WI38 (cell line): ENCODE measurements at regions not wholly inside any gene's neighbourhood (a gene's known extent, or its start where the extent isn't known, plus 50 kb on each side); places are given as distances from the start of the nearest gene placed in this dataset.

Experiments used
- H3K4me3 ChIP-seq: 2 replicates; pipeline ENCODE4 v1.5.1; 2011; ENCODE audit warnings: low read depth, mild to moderate bottlenecking, control low read depth, low read length
- TF ChIP-seq, protein P1 (sequence below): IDR thresholded peaks from 2 replicates; pipeline ENCODE4 v1.5.1; 2012; ENCODE audit warnings: low read depth, mild to moderate bottlenecking, control low read depth, low read length

DNA sequence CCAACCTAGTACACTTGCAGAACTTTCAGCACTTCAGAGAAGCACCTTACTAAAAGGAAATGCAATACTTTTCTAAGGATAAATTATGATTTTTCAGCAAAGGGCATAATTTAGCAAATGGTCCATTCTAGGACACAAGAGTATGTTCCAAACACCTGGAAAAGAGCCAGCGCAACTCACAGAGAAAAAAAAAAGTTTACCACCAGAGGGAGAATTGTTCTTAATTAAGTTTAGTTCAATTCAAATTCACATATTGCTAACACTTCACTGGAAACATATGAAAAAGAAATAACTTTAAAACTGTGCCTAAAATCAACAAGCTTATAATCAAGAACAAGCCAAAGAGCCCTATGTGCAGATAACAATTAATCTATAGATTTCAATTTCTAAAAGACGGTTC is 338.1 kb downstream of the SEC16B start:
- TF ChIP-seq, protein P1, sequence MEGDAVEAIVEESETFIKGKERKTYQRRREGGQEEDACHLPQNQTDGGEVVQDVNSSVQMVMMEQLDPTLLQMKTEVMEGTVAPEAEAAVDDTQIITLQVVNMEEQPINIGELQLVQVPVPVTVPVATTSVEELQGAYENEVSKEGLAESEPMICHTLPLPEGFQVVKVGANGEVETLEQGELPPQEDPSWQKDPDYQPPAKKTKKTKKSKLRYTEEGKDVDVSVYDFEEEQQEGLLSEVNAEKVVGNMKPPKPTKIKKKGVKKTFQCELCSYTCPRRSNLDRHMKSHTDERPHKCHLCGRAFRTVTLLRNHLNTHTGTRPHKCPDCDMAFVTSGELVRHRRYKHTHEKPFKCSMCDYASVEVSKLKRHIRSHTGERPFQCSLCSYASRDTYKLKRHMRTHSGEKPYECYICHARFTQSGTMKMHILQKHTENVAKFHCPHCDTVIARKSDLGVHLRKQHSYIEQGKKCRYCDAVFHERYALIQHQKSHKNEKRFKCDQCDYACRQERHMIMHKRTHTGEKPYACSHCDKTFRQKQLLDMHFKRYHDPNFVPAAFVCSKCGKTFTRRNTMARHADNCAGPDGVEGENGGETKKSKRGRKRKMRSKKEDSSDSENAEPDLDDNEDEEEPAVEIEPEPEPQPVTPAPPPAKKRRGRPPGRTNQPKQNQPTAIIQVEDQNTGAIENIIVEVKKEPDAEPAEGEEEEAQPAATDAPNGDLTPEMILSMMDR = no peak
- H3K4me3 ChIP-seq = no peak overlapping the region

DNA sequence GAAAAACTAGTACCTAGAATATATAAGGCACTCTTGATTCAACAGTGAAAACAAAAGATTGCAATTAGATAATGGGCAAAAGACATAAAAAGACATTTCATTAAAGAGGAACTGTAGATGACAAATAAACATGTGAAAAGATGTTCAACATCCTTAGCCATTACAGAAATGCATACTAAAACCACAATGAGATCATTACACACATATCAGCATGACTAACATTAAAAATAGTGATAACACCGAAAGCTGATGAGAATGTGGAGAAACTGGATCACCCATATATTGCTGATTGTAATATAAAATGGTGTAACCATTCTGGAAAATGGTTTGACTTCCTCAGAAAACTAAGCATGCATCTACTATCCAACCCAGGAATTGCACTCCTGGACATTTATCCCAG is 340.3 kb downstream of the SEC16B start:
- no peak overlapping the region for H3K4me3 ChIP-seq
- TF ChIP-seq, protein P1 = no peak

DNA sequence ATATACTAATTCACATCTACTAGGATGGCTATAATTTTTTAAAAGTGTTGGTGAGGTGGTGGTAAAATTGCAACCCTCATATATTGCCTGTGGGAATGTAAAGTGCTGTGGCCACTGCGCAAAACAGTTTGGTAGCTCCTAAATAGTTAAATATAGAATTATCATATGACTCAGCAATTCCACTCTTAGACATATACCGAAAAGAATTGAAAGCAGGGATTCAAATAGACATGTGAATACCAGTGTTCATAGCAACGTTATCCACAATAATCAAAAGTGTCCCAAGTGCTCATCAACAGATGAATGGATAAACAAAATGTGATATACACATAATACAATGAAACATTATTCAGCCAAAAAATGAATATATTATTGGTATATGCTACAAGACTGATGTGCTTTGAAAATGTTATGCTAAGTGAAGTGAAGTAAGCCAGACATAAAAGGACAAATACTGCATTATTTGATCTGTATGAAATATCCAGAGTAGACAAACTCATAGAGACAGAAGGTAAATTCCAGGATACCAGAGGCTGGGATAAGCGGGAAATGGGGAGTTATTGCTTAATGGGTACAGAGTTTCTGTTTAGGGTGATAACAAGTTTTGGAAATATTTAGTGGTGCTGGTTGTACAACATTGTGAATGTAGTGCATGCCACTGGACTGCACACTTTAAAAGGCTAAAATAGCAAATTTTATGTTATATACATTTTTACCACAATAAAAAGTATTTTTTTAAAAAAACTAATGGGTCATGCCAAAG is 342.5 kb downstream of the SEC16B start:
- TF ChIP-seq, protein P1 = no peak
- H3K4me3 ChIP-seq = no peak overlapping the region

DNA sequence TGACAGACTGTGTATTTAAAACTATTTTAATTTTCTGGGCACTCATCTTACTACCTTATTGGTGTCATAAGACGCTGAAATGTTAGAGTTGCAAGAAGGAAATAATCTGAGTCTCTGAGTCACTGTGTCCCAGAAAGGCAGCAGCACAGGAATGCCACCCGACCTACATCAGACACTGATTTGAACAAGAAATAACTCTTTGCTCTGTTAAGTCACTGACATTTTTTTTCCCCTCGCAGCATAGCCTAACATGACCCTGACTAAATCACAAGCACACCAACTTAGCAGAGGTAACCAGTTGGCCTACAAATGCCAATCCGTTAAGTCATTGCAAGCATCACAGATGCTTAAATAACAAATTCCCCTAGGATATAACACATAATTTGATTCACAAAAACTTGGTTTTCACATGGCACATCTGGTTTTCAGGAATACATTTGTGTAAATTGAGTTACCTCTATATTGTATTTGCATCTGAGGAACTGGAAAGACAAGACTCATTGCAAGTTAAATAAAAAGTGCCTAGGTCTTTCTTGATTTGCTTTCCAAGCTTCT is 349.1 kb downstream of the SEC16B start:
- no peak overlapping the region for H3K4me3 ChIP-seq
- TF ChIP-seq, protein P1 = no peak

DNA sequence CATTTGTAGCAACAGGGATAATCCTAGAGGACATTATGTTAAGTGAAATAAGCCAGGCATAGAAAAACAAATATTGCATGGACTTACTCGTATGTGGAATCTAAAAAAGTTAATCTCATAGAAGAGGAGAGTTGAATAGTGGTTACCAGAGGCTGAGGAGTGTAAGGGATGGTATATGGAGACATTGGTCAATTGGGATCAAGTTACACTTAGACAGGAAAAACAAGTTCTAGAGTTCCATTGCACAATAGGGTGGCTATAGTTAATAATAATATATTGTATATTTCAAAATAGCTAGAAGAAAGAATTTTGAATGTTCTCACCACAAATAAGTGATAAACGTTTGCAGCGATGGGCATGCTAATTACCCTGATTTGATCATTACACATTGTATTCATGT is 354.6 kb downstream of the SEC16B start:
- TF ChIP-seq, protein P1 = no peak
- no peak overlapping the region for H3K4me3 ChIP-seq

DNA sequence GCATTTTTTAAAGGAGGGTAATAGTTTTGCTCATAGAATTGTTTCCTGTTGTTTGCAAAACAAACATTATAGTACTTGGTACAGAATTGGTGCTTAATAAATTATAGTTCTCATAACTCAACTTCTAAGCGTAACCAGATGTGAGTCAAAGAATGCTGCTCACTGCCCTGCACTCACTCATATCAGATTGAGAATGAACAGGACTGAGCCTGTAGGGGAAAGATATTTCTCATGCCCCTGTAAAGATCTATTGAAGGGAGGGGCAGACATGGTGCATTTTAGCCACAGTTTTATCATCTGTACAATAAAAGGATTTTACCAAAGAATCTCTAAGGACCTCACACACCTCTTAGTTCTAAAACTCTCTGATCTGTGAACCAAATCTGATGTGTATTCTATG is 358.5 kb downstream of the SEC16B start:
- TF ChIP-seq, protein P1 = no peak
- no peak overlapping the region for H3K4me3 ChIP-seq

DNA sequence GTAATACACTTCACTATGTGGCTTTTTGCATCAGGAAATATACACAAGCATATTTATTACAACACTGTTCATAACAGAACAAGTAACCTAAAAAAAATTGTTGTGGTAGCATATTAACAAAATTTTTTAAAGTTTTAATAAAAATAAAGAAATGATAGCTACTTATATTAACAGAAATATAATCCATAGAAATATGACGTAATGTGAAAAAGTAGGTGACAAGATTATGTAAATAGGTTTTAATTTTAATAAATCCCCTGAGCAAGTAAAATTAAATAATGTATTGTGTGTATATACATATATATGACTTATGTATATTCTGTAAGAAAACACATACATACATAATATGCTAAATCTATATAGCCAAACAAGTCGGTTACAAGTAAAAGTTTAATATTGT is 359.9 kb downstream of the SEC16B start:
- no peak overlapping the region for H3K4me3 ChIP-seq
- TF ChIP-seq, protein P1 = no peak
